HCT116 (cell line): ENCODE measurements at regions not wholly inside any gene's neighbourhood (a gene's known extent, or its start where the extent isn't known, plus 50 kb on each side); places are given as distances from the start of the nearest gene placed in this dataset.

Source experiments
- ATAC-seq: fragments of 200-7000 bp; cut with Tn5 transposase; 2 replicates; pipeline ENCODE4 v1.9.1; 2020; ENCODE audit warnings: mild to moderate bottlenecking, moderate library complexity
- BruUV-seq: library from RNA; stranded (reverse); fragments of 400-500 nt; replicated peaks from 2 replicates; lab custom pipeline; 2021; lab: Mats Ljungman, UMichigan
- CTCF ChIA-PET: fragments of 300-600 bp; sonication (Branson Sonifier 250); formaldehyde crosslinking; loops from one replicate; lab custom pipeline; 2021; ENCODE audit warnings: antibody characterized with exemption; lab: Charles Lee
- POLR2A ChIA-PET: fragments of 300-600, 350-600 bp; sonication (Branson Sonifier 250); formaldehyde crosslinking; loops from one replicate; lab custom pipeline; 2021; ENCODE audit warnings: antibody characterized with exemption; lab: Charles Lee
- RAD21 ChIA-PET, 2 experiments: fragments of 300-600 bp; sonication (Branson Sonifier 250); formaldehyde crosslinking; loops; one replicate each; lab custom pipeline; 2023; ENCODE audit warnings: low total read pairs in 2 of 2; ENCODE audit not compliant: uncharacterized antibody in 2 of 2, unreplicated experiment in 2 of 2, low non-redundant PET in 1 of 2; lab: Charles Lee
- DNase-seq: peaks from one replicate; pipeline ENCODE4 v3.0.0-alpha.2; 2010; ENCODE audit warnings: low read depth, low spot score
- H2AFZ ChIP-seq: fragments of 200-600 bp; shearing (Covaris generic), sonication (generic); 2 replicates; pipeline ENCODE4 v1.6.1; 2017; ENCODE audit warnings: low read depth, mixed run types, mixed read lengths, antibody characterized with exemption, low read length; ENCODE audit not compliant: poor library complexity, severe bottlenecking
- H3K27ac ChIP-seq: 2 replicates; pipeline ENCODE4 v1.5.1; 2012; ENCODE audit warnings: low read depth, low read length
- H3K27me3 ChIP-seq: fragments of 200-600 bp; sonication (generic); 2 replicates; pipeline ENCODE4 v1.6.1; 2016; ENCODE audit warnings: mixed run types, low read length, mixed read lengths; ENCODE audit not compliant: insufficient read depth
- H3K36me3 ChIP-seq, 2 experiments: fragments of 200-500 bp in 1 of 2; fragments of 200-600 bp in 1 of 2; sonication (Bioruptor generic) in 1 of 2; sonication (generic) in 1 of 2; 2 replicates each; pipeline versions ENCODE4 v1.5.1 to v1.6.1; 2014 to 2016; ENCODE audit warnings: low read length in 2 of 2, inconsistent platforms in 1 of 2, mixed read lengths in 1 of 2, mixed run types in 1 of 2; ENCODE audit not compliant: insufficient read depth in 2 of 2, control insufficient read depth in 1 of 2
- H3K4me1 ChIP-seq, 2 experiments: fragments of 200-600 bp in 1 of 2; sonication (generic) in 1 of 2; 2 replicates each; pipeline versions ENCODE4 v1.5.1 to v1.6.1; 2012 to 2017; ENCODE audit warnings: low read length in 2 of 2, inconsistent platforms in 1 of 2, mild to moderate bottlenecking in 1 of 2, mixed read lengths in 1 of 2, mixed run types in 1 of 2, moderate library complexity in 1 of 2; ENCODE audit not compliant: insufficient read depth in 2 of 2, control insufficient read depth in 1 of 2
- H3K4me2 ChIP-seq: fragments of 200-600 bp; sonication (generic); 2 replicates; pipeline ENCODE4 v1.6.1; 2017; ENCODE audit warnings: mixed run types, low read length, mixed read lengths
- H3K4me3 ChIP-seq, 2 experiments: fragments of 200-600 bp in 1 of 2; sonication (generic) in 1 of 2; replicated peaks in 1 of 2; 2 replicates each; pipeline ENCODE4 v1.5.1; 2011 to 2016; ENCODE audit warnings: low read length in 2 of 2, control low read depth in 1 of 2, low read depth in 1 of 2, mild to moderate bottlenecking in 1 of 2, mixed read lengths in 1 of 2, mixed run types in 1 of 2
- H3K79me2 ChIP-seq: fragments of 200-600 bp; sonication (generic); 2 replicates; pipeline ENCODE4 v1.6.1; 2017; ENCODE audit warnings: mild to moderate bottlenecking, mixed run types, low read length, moderate library complexity, mixed read lengths; ENCODE audit not compliant: insufficient read depth
- H3K9ac ChIP-seq: fragments of 200-600 bp; sonication (generic); 2 replicates; pipeline ENCODE4 v1.6.1; 2016; ENCODE audit warnings: low read length, mixed read lengths
- H3K9me2 ChIP-seq: fragments of 200-600 bp; sonication (generic), shearing (Covaris generic); 2 replicates; pipeline ENCODE4 v1.6.1; 2017; ENCODE audit warnings: mixed run types, mild to moderate bottlenecking, moderate library complexity; ENCODE audit not compliant: insufficient read depth
- H3K9me3 ChIP-seq, 2 experiments: fragments of 200-500 bp in 1 of 2; fragments of 200-600 bp in 1 of 2; sonication (Bioruptor generic) in 1 of 2; sonication (generic) in 1 of 2; 2 replicates each; pipeline ENCODE4 v1.6.1; 2014 to 2017; ENCODE audit warnings: low read length in 2 of 2, mixed read lengths in 2 of 2, inconsistent platforms in 1 of 2, low read depth in 1 of 2, mild to moderate bottlenecking in 1 of 2, mixed run types in 1 of 2, moderate library complexity in 1 of 2; ENCODE audit not compliant: control insufficient read depth in 1 of 2, insufficient read depth in 1 of 2
- H4K20me1 ChIP-seq: fragments of 200-600 bp; sonication (generic), shearing (Covaris generic); 2 replicates; pipeline ENCODE4 v1.6.1; 2017; ENCODE audit warnings: mixed run types, mild to moderate bottlenecking, moderate library complexity; ENCODE audit not compliant: insufficient read depth
- CBX3 ChIP-seq: IDR thresholded peaks from 2 replicates; pipeline ENCODE4 v1.6.1; 2012; ENCODE audit warnings: low read depth
- CEBPB ChIP-seq: IDR thresholded peaks from 2 replicates; pipeline ENCODE4 v1.6.1; 2012; ENCODE audit warnings: low read depth
- ELF1 ChIP-seq: IDR thresholded peaks from 2 replicates; pipeline ENCODE4 v1.6.1; 2012; ENCODE audit warnings: low read depth, borderline replicate concordance
- EZH2 ChIP-seq: fragments of 200-600 bp; sonication (generic); IDR thresholded peaks from 2 replicates; pipeline ENCODE4 v1.6.1; 2017; ENCODE audit warnings: antibody characterized with exemption, mixed run types
- EZH2phosphoT487 ChIP-seq: fragments of 200-600 bp; IDR thresholded peaks from 2 replicates; pipeline ENCODE4 v1.6.1; 2018; ENCODE audit warnings: antibody characterized with exemption, borderline replicate concordance
- FOSL1 ChIP-seq: IDR thresholded peaks from 2 replicates; pipeline ENCODE4 v1.6.1; 2012; ENCODE audit warnings: low read depth
- JUND ChIP-seq: IDR thresholded peaks from 2 replicates; pipeline ENCODE4 v1.6.1; 2012
- RAD21 ChIP-seq: IDR thresholded peaks from 2 replicates; pipeline ENCODE4 v1.6.1; 2012; ENCODE audit warnings: low read depth, mild to moderate bottlenecking
- SRF ChIP-seq: IDR thresholded peaks from 2 replicates; pipeline ENCODE4 v1.6.1; 2012; ENCODE audit warnings: low read depth
- ZNF274 ChIP-seq: fragments of 200-500 bp; sonication (Bioruptor generic); IDR thresholded peaks from 2 replicates; pipeline ENCODE4 v1.6.1; 2014; ENCODE audit warnings: mild to moderate bottlenecking, low read depth, low read length, inconsistent platforms
- intact Hi-C: fragments of 100-400 bp; cut with micrococcal nuclease; formaldehyde crosslinking; loops from 2 replicates; pipeline ENCODE4 v1.10.0; 2022
- TF ChIP-seq, protein P1 (sequence below), 3 experiments: fragments of 200-600 bp in 1 of 3; sonication (generic) in 1 of 3; IDR thresholded peaks in 2 of 3; conservative IDR thresholded peaks in 1 of 3; 2 replicates each; pipeline ENCODE4 v1.5.1; 2012 to 2017; ENCODE audit warnings: low read depth in 2 of 3, low read length in 2 of 3, antibody characterized with exemption in 1 of 3, borderline replicate concordance in 1 of 3, control low read depth in 1 of 3, mild to moderate bottlenecking in 1 of 3, mixed read lengths in 1 of 3, mixed run types in 1 of 3, moderate library complexity in 1 of 3; ENCODE audit not compliant: insufficient read depth in 1 of 3
- TF ChIP-seq, protein P2 (sequence below): IDR thresholded peaks from 2 replicates; pipeline ENCODE4 v1.6.1; 2012; ENCODE audit warnings: low read depth

GRCh38 chr4:123822353-123822752, 425.8 kb downstream of the SPRY1 start:
- no peaks in the 10 kb centered on the region for H3K4me1 ChIP-seq
- no peaks in the 10 kb centered on the region for H4K20me1 ChIP-seq
- no peaks in the 10 kb centered on the region for H3K36me3 ChIP-seq
- H3K9ac ChIP-seq = no peak overlapping the region
- ChIA-PET RAD21 (no interaction called here), CTCF (no interaction called here), POLR2A (no interaction called here)
- no peak overlapping the region for H3K4me3 ChIP-seq
- H3K79me2 ChIP-seq = no peaks in the 10 kb centered on the region
- intact Hi-C loops = no loop called here
- ATAC-seq (no peak), DNase-seq (no peak)
- no TSS peak for BruUV-seq
- H2AFZ ChIP-seq = no peak overlapping the region
- no peaks in the 10 kb centered on the region for H3K9me2 ChIP-seq
- H3K27me3 ChIP-seq = no peaks in the 10 kb centered on the region
- H3K9me3 ChIP-seq = no peaks in the 10 kb centered on the region
- no peak overlapping the region for H3K4me2 ChIP-seq
- no peak overlapping the region for H3K27ac ChIP-seq
- TF ChIP-seq JUND (no peak), RAD21 (no peak), FOSL1 (no peak), ZNF274 (no peak), EZH2phosphoT487 (no peak), ELF1 (no peak), CBX3 (no peak), CEBPB (no peak), SRF (no peak), EZH2 (no peak)
- TF ChIP-seq, protein P1, sequence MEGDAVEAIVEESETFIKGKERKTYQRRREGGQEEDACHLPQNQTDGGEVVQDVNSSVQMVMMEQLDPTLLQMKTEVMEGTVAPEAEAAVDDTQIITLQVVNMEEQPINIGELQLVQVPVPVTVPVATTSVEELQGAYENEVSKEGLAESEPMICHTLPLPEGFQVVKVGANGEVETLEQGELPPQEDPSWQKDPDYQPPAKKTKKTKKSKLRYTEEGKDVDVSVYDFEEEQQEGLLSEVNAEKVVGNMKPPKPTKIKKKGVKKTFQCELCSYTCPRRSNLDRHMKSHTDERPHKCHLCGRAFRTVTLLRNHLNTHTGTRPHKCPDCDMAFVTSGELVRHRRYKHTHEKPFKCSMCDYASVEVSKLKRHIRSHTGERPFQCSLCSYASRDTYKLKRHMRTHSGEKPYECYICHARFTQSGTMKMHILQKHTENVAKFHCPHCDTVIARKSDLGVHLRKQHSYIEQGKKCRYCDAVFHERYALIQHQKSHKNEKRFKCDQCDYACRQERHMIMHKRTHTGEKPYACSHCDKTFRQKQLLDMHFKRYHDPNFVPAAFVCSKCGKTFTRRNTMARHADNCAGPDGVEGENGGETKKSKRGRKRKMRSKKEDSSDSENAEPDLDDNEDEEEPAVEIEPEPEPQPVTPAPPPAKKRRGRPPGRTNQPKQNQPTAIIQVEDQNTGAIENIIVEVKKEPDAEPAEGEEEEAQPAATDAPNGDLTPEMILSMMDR (IDR thresholded peaks at IDR 0.05 in 2 of 3, conservative IDR thresholded peaks at IDR 0.05 in 1 of 3; ENCODE audit: borderline replicate concordance in 1 of 3, insufficient read depth in 1 of 3, low read depth in 2 of 3, low read length in 2 of 3) = no peak
- TF ChIP-seq, protein P2, sequence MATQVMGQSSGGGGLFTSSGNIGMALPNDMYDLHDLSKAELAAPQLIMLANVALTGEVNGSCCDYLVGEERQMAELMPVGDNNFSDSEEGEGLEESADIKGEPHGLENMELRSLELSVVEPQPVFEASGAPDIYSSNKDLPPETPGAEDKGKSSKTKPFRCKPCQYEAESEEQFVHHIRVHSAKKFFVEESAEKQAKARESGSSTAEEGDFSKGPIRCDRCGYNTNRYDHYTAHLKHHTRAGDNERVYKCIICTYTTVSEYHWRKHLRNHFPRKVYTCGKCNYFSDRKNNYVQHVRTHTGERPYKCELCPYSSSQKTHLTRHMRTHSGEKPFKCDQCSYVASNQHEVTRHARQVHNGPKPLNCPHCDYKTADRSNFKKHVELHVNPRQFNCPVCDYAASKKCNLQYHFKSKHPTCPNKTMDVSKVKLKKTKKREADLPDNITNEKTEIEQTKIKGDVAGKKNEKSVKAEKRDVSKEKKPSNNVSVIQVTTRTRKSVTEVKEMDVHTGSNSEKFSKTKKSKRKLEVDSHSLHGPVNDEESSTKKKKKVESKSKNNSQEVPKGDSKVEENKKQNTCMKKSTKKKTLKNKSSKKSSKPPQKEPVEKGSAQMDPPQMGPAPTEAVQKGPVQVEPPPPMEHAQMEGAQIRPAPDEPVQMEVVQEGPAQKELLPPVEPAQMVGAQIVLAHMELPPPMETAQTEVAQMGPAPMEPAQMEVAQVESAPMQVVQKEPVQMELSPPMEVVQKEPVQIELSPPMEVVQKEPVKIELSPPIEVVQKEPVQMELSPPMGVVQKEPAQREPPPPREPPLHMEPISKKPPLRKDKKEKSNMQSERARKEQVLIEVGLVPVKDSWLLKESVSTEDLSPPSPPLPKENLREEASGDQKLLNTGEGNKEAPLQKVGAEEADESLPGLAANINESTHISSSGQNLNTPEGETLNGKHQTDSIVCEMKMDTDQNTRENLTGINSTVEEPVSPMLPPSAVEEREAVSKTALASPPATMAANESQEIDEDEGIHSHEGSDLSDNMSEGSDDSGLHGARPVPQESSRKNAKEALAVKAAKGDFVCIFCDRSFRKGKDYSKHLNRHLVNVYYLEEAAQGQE = no peak
